Left ventricle myocardium inferior (tissue), 1 donor: ENCODE measurements at regions not wholly inside any gene's neighbourhood (a gene's known extent, or its start where the extent isn't known, plus 50 kb on each side); places are given as distances from the start of the nearest gene placed in this dataset.

ENCODE experiments used
- DNase-seq: peaks from one replicate; pipeline ENCODE4 v3.0.0-alpha.2; 2020
- H3K27ac ChIP-seq: fragments of 200-600 bp; replicated peaks from 2 replicates; pipeline ENCODE4 v1.8.0; 2021
- H3K27me3 ChIP-seq: fragments of 200-600 bp; 2 replicates; pipeline ENCODE4 v1.8.0; 2021; ENCODE audit warnings: low read depth
- H3K36me3 ChIP-seq: fragments of 200-600 bp; 2 replicates; pipeline ENCODE4 v1.8.0; 2021
- H3K4me1 ChIP-seq: fragments of 200-600 bp; 2 replicates; pipeline ENCODE4 v1.8.0; 2021
- H3K4me3 ChIP-seq: fragments of 200-600 bp; 2 replicates; pipeline ENCODE4 v1.8.0; 2021; ENCODE audit warnings: mild to moderate bottlenecking, moderate library complexity
- H3K9me3 ChIP-seq: fragments of 200-600 bp; replicated peaks from 2 replicates; pipeline ENCODE4 v1.8.0; 2021
- intact Hi-C: fragments of 100-400 bp; cut with micrococcal nuclease; formaldehyde crosslinking; loops from one replicate; pipeline ENCODE4 v1.11.0; 2022
- TF ChIP-seq, protein P1 (sequence below): fragments of 200-600 bp; IDR thresholded peaks from 2 replicates; pipeline ENCODE4 v1.8.0; 2021; ENCODE audit warnings: antibody characterized with exemption, mild to moderate bottlenecking, borderline replicate concordance
- donor health status: DM: no; HTN: yes; CAD: no; lungs with severe emphysema.

DNA sequence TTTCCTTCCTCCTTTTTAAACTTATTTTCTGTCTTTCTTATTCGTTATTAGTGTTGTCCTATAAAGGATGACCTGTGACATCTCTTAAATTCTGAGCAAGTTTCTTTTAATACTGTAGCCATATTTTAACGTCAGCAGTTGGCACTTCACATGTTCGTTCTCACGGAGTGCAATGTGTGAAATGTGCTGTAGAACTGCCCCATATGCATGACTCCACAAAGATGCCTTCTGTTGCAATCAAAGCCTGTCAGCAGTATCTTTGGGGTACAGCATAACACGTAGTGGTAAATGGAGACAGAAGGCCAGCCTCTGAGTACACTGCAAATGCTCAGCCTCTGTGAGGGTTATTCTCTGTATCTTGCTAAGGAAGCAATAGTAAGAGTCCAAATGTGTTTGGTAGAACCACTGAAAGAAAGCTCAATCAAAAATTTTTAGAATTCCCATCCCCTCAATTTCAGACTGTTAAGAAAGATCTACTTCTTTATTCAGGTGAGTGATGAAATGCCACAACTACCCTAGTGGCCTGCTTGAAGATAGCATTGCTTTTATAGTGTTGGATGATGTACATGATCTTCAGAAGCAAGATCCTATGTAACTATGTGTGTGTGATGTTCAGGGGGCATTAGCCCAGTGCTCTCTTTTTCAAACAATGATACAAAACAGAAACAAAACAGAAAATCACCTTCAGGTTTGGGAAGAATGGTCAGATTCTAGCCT is 277.7 kb downstream of the TMEM167A start:
- Histone ChIP-seq H3K27me3 (no peaks in the 10 kb centered on the region), H3K27ac (no peak overlapping the region), H3K4me3 (no peak overlapping the region), H3K4me1 (no peaks in the 10 kb centered on the region), H3K9me3 (no peaks in the 10 kb centered on the region), H3K36me3 (no peaks in the 10 kb centered on the region)
- TF ChIP-seq, protein P1, sequence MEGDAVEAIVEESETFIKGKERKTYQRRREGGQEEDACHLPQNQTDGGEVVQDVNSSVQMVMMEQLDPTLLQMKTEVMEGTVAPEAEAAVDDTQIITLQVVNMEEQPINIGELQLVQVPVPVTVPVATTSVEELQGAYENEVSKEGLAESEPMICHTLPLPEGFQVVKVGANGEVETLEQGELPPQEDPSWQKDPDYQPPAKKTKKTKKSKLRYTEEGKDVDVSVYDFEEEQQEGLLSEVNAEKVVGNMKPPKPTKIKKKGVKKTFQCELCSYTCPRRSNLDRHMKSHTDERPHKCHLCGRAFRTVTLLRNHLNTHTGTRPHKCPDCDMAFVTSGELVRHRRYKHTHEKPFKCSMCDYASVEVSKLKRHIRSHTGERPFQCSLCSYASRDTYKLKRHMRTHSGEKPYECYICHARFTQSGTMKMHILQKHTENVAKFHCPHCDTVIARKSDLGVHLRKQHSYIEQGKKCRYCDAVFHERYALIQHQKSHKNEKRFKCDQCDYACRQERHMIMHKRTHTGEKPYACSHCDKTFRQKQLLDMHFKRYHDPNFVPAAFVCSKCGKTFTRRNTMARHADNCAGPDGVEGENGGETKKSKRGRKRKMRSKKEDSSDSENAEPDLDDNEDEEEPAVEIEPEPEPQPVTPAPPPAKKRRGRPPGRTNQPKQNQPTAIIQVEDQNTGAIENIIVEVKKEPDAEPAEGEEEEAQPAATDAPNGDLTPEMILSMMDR: no peak
- intact Hi-C loops: no loop called here
- no peak for DNase-seq

DNA sequence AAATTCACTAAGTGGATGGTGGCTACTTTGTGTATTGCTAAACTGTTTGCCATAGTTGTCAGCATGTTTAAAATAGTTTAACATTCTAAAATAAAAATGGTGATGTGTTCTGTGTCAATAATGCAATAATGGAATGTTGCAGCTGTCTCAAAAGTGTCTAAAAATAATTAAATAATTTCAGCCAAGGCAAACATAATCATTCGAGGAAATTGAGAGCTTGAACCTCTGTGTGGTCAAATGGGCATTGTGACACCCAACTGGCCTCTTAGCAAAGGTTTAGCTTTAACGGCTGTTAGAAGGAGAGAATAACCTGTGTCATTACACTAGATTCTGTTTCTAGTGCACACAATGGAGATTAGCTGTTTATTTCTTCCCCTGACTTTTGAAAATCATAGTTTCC is 278.5 kb downstream of the TMEM167A start:
- DNase-seq: no peak
- TF ChIP-seq, protein P1: no peak
- intact Hi-C loops: no loop called here
- Histone ChIP-seq H3K4me3 (no peak overlapping the region), H3K36me3 (no peaks in the 10 kb centered on the region), H3K27ac (no peak overlapping the region), H3K27me3 (no peaks in the 10 kb centered on the region), H3K4me1 (no peaks in the 10 kb centered on the region), H3K9me3 (no peaks in the 10 kb centered on the region)

DNA sequence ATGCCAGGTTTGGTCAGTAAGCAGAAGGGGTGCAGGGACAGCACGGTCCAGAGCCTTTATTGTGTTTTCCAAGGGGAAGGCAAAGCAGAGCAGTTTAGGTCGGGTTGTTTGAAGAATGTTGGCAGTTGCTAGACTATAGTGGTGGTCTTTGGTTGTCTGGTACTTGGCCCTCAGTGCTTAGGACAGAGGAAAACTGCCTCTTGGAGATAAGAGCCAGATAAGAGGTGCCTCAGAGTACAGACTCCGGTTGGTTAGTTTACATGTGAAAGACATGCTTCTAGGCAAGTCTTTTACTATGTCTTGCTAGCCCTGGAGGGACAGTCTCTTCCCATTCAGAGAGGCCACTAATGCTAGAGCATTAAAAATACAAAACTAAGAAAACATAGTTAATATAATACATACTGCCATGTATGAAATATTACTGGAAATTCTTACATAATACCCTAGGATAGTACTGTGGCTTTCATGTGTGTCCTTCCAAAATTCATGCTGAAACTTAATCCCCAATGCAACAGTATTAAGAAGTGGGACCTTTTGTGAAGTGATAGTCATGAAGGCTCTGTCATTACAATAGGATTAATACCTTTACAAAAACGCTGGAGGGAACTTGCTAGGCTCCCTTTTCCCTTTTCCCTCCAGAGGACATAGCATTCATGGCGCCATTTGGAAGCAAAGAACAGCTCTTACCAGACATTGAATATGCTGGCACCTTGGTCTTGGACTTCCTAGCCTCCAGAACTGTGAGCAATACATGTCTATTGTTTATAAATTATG is 280.4 kb downstream of the TMEM167A start:
- Histone ChIP-seq H3K4me3 (no peak overlapping the region), H3K36me3 (no peaks in the 10 kb centered on the region), H3K9me3 (no peaks in the 10 kb centered on the region), H3K27ac (no peak overlapping the region), H3K27me3 (no peaks in the 10 kb centered on the region), H3K4me1 (no peaks in the 10 kb centered on the region)
- no peak for DNase-seq
- TF ChIP-seq, protein P1: no peak
- intact Hi-C loops: no loop called here

DNA sequence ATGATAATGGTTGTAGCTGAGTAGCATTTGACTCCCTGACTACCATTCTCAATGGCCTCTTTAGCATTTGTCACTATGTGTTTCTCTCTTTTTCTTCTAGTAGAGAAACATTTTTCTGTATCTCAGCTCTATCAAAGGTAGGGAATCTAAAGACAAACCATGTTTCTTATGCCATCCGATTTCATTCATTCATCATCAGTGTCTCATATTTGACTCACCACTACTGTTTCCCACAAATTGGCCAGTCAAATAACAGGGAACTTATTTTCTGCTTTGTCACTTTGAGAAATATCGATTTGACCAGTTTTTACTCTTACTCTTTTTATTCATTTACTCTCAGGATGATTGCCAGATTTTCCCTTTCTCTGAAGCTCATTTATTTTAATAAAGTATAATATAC is 282.3 kb downstream of the TMEM167A start:
- Histone ChIP-seq H3K4me1 (no peaks in the 10 kb centered on the region), H3K27me3 (no peaks in the 10 kb centered on the region), H3K9me3 (peaks cover 4% of the 10 kb centered on the region), H3K4me3 (no peak overlapping the region), H3K36me3 (no peaks in the 10 kb centered on the region), H3K27ac (no peak overlapping the region)
- DNase-seq: no peak
- TF ChIP-seq, protein P1: no peak
- intact Hi-C loops: no loop called here

DNA sequence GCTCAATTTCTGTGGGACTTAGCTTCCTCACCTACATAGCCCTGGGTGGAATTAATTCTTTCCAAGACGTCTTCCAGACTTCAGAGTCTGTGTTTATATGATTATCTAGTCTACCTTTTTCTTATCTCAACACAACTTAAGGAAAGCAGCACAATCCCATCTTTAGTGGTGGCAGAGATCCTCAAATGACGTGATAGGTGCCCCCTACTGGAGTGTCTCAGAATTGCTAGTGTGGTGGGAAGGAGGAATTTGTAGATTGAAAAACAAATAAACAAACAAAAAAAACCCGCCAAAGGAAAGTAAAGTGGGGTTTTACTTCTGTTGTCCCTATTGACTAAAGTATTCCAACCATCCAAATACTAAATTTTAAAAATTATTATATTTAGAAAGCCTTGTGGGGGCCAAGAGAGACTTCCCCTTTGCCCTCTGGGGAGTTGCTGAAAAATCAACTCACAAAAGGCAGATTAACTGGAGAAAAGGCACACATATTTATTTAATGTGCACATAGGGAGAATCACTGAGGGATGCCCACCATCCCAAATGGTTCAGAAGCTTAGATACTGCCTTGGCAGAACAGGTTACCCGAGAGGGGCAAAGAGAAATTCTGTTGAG is 283.3 kb downstream of the TMEM167A start:
- no peak for DNase-seq
- intact Hi-C loops: no loop called here

More for the DNA sequence above, 283.3 kb downstream of the TMEM167A start:
- Histone ChIP-seq H3K4me3 (no peak overlapping the region), H3K36me3 (no peaks in the 10 kb centered on the region), H3K27me3 (no peaks in the 10 kb centered on the region), H3K9me3 (peaks cover 4% of the 10 kb centered on the region), H3K27ac (no peak overlapping the region), H3K4me1 (no peaks in the 10 kb centered on the region)
- TF ChIP-seq, protein P1: peak; percentile 74
